ENCODE measurements at regions not wholly inside any gene's neighbourhood (a gene's known extent, or its start where the extent isn't known, plus 50 kb on each side); places are given as distances from the start of the nearest gene placed in this dataset.
A peak's percentile ranks its signal among the peaks of the same experiment; 100 is the strongest.
"Not testable (repeated sequence)": the region's sequence is repeated elsewhere in the genome, so short reads cannot be mapped to it uniquely, and the experiment has no call there.

- no peak for DNase-seq
These were observed 50.2 kb upstream of the THSD7B start for GRCh38 chr2:136715146-136715545.

- no peak for DNase-seq
These were observed 50.8 kb upstream of the THSD7B start for GRCh38 chr2:136714452-136714951.

GRCh38 chr2:136713739-136714138 lies 51.6 kb upstream of the THSD7B start:
- DNase-seq = no peak

- DNase-seq = no peak
These were observed 60.0 kb upstream of the THSD7B start for GRCh38 chr2:136705336-136705735.

GRCh38 chr2:136703214-136703613 lies 62.1 kb upstream of the THSD7B start:
- no peak for DNase-seq

GRCh38 chr2:136696438-136696837 lies 68.9 kb upstream of the THSD7B start:
- no peak for DNase-seq

- DNase-seq = no peak
These were observed 71.4 kb upstream of the THSD7B start for GRCh38 chr2:136693966-136694365.

- not testable (repeated sequence) for DNase-seq
These were observed 85.3 kb upstream of the THSD7B start for GRCh38 chr2:136680079-136680478.

GRCh38 chr2:136665736-136666135 lies 99.6 kb upstream of the THSD7B start:
- no peak for DNase-seq

GRCh38 chr2:136664713-136665405 lies 100.5 kb upstream of the THSD7B start:
- no peak for DNase-seq

GRCh38 chr2:136658201-136658600 lies 107.1 kb upstream of the THSD7B start:
- DNase-seq = no peak

- no peak for DNase-seq
These were observed 111.5 kb upstream of the THSD7B start for GRCh38 chr2:136653861-136654260.

- no peak for DNase-seq
These were observed 113.8 kb upstream of the THSD7B start for GRCh38 chr2:136651456-136652010.

- no peak for DNase-seq
These were observed 118.3 kb upstream of the THSD7B start for GRCh38 chr2:136647039-136647438.

GRCh38 chr2:136645236-136645828 lies 120.0 kb upstream of the THSD7B start:
- DNase-seq = peak; percentile 8

GRCh38 chr2:136639651-136640050 lies 125.7 kb upstream of the THSD7B start:
- DNase-seq = no peak

- no peak for DNase-seq
These were observed 127.2 kb upstream of the THSD7B start for GRCh38 chr2:136638193-136638592.

- DNase-seq = no peak
These were observed 127.9 kb upstream of the THSD7B start for GRCh38 chr2:136637402-136637801.

GRCh38 chr2:136628490-136628889 lies 136.9 kb upstream of the THSD7B start:
- no peak for DNase-seq

- DNase-seq = no peak
These were observed 152.2 kb upstream of the THSD7B start for GRCh38 chr2:136613096-136613495.

GRCh38 chr2:136612079-136612478 lies 153.3 kb upstream of the THSD7B start:
- DNase-seq = no peak

GRCh38 chr2:136611451-136611850 lies 153.9 kb upstream of the THSD7B start:
- no peak for DNase-seq

- DNase-seq = peak; percentile 6
These were observed 182.6 kb upstream of the THSD7B start for GRCh38 chr2:136582628-136583205.

Measured in right kidney (tissue), 1 donor.